HG03196 (cell line): ENCODE measurements at regions not wholly inside any gene's neighbourhood (a gene's known extent, or its start where the extent isn't known, plus 50 kb on each side); places are given as distances from the start of the nearest gene placed in this dataset.

Experiments used
- ATAC-seq: cut with Tn5 transposase; IDR thresholded peaks from one replicate; pipeline ENCODE4 v1.9.1; 2021; ENCODE audit not compliant: unreplicated experiment

DNA sequence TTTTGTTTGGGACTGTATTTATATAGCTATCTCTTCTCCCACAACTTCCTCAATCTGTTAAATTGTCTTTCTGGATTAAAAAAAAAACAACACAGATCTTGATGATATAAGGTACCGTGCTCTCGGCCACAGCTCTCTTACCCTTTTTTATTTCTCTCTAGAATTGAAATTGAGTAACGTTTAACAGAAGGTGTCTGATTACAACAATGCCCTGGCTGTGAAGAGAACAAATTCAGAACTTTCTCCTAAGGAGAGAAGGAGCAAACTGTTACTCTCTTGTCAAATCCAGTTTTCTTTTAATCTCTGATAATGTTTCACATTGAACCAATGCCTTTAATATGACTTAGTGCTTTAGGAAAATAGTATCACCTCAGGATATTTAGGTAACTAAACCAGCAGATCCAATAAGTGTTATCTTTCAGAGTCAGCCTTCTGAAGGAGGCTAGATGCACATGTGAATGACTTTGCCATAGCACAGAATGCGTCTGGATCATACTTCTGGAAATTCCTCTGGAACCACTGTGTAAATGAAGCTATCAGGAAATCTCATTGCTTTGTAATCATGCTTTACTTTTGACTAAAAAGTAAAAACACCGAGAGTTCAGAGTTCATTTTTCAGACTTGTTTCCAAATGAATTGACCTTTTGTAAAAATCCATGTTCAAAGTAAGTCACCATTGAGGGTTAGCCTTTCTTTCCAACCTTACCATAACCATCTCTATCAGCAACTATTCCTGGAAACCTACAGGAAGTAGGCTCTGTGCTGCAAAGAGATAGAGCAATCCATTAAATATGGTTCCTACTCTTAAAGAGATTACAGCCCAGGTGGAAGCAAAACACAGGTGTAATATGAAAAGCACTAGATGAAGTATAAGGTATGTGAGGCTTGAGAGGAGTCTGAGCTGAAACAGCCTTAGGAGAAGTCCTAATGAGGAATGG, 147.0 kb upstream of the OSR1 start:
- no peak for ATAC-seq

DNA sequence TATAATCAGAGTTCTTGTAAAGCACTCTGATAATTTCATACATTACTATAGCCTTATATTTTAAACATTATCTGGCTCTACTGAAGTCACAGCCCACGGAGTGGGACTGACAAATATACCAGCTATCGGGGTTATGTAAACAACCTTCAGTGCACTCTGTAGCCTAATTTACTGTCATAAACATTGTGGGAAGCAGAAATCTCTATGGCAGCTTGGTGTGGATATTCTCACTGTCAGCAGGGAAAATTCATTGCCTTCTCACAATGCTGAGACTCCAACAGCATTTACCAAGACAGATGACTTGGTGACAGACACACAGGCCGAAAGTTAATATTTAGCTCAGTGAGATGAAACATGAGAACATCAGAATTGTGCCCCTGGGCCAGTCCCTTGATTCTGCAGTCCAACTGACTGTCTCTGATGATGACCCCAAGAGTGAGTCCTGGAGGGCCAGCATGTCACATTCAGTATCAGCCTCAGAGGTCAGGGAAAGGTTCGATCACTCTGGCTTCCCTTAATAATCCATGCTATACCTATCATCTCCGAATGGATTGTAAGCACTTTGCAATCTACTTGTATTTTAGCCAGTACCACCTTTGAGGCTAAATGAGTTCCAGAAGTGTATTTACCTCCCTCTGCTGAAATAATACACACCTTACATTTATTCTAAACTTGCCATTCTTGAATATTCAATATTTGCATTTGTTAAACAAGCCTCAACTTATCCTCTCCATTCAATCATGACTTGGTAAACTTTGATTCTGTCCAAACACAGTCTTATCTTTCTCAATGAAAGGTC, 146.2 kb upstream of the OSR1 start:
- ATAC-seq = no peak

DNA sequence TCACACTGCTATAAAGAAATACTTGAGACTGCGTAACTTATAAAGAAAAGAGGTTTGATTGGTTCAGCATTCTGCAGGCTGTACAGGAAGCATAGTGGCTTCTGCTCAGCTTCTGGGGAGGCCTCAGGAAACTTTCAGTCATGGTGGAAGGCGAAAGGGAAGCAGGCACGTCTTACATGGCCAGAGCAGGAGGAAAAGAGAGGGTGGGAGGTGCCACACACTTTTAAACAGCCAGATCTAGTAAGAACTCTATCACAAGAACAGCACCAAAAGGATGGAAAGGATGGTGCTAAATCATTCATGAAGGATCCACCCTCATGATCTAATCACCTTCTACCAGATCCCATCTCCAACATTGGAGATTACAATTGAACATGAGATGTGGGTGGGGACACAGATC, 145.5 kb upstream of the OSR1 start:
- no peak for ATAC-seq

DNA sequence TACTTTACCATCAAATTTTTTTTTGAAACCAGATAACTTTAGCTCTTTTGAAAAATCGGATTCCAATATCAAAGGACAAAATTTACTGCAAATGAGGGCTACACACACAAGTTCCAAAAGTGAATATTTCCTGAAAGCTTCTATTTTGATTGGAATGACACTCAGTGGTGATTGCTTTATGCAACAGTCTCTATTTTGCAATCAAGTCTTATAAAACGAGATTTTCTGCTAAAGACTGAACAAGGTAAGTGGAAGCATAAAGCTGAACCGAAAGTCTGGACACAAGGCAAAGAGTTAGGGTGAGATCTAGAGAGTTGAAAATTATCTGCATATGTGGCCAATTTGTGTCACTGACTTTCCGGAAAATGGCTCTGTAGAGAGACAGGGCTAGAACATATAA, 145.0 kb upstream of the OSR1 start:
- ATAC-seq = no peak

DNA sequence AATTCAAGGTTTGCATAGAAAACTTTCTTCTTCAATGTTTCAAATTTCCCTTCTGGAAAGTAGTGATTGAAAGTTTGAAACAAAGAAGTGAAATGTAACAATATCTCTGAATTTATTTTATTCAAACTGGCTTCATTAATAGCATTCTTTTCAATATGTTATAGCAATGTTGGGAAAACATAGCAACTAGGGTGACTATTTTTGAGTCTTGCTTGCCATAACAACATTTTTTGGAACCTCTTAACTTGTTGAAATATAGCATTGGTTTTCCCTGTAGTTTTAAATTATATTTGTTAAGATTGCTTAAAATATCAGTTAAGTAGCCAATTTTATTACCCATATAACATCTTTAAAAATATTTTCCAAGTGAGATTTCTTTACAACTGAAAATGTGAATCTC, 141.7 kb upstream of the OSR1 start:
- ATAC-seq = no peak

DNA sequence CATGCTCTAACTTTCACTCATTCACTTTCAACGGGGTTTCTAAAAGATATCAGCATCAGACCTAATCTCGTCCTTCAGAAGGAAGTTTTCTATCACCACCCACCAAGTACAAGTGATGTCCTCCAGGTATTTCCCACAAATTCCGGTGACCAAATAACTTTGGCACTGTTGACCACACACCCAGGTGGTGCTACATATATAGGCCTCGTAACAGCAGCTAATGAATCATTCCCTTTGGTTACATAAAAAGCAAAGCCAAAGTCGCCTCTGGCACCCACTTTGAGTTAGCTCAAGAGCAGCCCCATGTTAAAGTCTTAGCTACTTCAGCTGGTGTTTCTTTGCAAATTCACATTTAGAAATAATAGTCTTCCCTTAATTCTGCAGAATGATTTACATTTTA, 138.2 kb upstream of the OSR1 start:
- ATAC-seq = no peak

DNA sequence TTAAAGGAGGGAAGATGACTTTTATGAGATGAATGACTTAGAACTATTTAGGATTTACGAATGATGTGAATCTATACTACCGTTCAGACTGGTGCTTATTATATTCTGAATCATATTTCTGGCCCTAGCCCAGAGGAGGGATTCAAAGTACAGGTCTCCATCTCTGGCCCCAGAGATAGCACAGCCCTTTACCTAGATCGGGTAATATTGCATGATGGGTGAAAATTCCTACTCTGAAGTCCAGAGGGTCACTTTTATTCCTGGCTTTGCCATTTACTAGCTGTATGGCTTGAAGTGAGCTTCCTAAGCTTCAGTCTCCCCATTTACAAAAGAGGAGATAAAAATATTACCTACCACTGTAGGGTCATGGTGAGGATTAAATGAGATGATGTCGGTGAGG, 135.8 kb upstream of the OSR1 start:
- ATAC-seq = no peak

DNA sequence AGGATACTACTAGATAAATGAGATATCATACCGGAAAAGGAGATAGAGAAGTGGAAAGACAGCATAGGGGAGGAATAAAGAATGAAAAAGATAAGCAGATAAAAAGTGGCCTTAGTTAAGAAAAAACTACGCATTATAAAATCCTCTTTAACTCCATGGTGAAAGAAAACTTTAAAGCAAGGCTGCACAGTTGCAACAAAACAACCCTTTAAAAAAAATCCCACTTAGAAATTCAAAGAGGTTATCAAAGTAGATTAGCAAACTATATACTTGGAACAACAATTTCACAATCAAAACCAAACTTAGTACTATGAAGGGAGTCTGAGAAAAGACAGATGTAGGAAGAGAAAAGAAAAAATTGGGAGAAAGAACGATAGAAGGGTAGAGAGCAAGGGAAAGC, 133.4 kb upstream of the OSR1 start:
- no peak for ATAC-seq

DNA sequence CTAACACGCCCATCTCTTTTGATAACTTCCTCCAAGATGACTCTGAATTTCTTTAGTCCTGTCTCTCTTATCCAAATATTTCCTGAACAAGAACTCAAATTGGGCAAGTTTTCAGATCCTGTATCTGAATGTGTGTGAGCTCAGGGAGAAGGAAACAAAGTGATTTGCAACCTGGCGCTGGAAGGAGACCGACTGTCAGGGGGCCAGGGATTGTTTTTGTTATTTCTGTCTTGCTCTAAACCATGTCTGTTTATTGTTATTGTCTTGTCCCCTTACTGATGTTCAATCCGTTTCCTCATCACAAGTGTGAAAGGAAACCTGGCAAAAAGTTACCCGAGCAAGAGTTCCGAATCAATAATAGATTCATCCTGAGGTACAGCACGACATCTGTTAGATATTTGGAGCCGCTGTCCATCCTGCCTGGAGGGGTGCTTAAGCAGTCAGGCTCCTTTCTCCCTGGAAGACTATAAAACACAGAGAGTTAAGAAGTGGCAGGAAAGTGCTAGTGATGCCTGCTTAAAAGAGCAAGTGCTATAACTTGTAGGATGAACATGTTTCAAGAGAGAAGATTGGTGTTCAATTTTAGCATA, 132.5 kb upstream of the OSR1 start:
- ATAC-seq = no peak

DNA sequence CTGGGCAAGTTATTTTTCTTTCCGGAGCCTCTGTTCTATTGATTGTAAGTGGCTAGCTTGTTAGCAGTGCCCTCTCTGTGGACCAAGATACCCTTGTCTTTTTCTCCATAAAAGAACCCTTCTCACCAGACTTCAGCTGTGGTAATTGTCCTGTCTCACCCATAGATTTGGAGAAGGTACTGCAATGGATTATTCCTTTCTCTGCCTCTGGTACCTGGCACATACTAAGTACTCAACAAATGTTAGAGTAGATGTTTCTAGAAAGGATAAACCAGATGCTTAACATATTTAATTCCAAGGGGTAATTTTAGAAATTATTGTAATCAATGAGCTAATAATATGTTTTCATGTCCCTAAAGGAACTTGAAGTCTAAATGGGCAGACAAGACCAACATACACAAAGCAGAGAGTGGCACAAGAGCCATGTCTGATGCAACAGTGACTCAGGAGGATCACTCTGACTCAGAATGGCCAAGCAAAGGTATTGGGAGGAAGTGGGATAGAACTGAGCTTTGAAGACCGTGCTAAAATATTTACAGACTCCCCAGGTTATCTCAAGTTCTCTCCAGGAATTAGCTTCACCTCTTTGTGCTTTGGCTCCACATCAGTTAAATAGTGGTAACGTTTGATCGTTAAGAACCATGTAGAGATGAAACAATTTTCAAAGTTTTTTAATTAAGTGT, 129.7 kb upstream of the OSR1 start:
- ATAC-seq = peak; percentile 97

DNA sequence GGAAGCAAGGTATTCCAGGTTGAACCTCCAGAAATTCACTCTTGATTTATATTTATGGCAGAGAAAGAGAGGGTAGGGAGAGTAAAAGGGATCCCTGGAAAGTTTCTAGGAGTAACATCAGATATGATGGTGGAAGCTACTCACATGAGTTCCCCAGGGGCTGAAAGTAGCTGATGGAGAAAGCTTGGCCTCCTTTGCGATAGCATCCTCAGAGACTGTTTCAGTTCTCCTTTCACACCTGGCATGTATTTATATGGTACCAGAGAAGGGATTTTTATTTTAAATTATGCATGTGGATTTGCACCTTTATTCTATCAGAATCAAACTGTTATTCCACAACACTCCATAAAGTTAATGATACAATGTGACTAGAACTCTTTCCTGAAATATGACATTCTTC, 126.3 kb upstream of the OSR1 start:
- ATAC-seq = no peak

DNA sequence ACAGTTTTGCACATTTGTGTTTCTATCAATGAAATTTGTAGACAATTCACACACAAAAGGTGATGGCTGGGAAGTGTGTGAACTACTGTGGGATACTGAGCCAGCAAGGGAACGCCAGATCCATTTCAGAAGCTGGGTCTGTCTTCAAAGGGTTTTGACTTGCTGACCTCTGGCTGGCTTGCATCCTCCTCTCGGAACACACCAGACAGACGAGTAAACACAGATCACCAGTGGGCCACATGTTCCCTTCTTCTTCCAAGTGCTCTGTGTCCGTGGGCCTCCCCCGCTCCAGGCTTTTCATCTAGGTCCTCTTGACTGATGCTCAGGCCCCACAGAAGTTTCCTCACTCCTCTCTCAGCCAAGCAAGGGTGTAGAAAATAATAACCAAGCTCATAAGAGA, 122.2 kb upstream of the OSR1 start:
- ATAC-seq = no peak

DNA sequence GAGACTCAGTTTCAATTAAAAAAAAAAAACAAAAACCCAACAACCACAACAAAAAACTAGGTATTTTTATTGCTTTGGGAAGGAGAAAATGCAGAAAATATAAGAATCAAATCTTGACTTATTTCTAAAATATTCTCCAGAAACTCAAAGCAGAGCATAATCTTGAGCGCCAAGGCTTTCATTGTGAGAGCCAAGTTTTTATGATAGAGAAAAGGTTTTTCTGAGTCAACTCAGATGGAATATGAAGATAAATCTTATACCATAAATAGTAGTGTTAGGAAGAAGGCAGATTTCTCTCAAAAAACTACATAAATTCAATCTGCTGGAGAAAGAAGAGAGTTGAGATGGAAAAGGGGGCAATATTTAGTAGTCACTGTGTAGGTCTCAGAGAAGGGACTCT, 121.2 kb upstream of the OSR1 start:
- no peak for ATAC-seq

DNA sequence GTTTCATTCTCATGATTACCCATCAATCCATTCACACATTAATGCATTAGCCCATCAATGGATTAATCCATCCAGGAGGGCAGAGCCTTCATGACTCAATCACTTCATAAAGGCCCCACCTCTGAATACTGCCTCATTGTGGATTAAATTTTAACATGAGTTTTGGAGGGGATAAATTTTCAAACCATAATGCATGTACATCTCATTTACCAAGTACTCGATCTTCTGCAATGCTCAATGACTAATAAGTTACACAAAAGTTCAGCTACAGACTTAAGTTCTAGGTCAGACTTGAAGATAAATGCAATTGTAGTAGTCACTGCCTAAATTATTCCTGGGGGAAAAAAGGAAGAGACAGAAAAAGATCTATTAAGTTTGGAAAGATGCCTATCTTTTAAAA, 120.0 kb upstream of the OSR1 start:
- ATAC-seq = no peak

DNA sequence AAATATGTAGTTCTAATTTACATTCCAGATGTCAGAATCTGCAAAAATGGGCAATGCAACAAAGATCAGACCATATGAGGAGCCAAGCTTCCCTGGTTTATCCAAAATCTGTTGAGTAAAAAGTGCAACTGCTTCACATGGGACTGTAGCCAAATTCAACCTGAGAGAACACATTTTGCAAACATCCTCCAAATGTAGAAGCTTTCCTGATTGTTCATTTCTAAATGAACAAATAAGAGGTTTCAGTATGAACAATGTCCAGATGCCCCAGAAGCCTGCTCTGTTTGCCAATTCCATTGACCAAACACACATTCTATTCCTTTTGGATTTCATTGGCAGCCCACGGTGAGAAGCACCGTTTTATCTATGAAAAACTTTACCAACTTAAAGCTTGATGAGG, 117.9 kb upstream of the OSR1 start:
- ATAC-seq = no peak

DNA sequence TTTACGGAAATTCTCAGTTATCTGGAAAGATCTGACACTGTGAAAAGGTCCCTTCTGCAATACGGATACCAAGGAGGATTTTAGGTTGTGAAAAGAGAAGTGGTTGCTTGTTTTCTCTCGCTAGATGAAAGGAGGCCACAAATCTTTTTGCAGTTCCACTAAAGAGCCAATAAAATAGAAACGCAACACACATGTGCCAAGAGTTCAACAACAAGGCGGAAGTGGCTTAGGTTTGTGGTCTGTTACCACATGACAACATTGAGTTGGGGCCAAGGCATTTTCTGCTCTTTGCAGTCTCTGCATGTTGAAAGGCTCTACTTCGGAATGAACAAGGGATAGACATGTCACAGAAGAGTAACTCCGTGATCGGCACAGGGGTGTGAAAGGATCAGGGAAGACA, 115.7 kb upstream of the OSR1 start:
- peak; percentile 98 for ATAC-seq

DNA sequence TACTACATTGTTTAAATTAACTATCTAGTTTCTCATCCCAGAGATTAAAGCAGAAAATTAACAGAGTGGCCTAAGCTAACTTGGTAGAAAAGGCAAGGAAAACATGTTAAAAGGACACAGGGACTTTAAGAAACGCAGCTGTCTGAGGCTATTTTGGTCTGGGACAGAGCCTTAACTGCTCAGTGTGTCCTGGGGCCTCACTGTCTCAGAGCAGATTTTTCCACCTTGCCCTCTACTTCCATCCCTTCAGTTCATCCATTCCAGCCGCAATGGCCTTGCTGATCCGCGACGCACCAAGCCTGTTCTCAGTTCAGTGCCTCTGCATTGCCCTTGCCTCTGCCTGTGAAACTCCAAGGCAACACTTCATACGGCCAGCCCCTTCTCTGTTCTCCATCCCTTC, 114.9 kb upstream of the OSR1 start:
- ATAC-seq = no peak

DNA sequence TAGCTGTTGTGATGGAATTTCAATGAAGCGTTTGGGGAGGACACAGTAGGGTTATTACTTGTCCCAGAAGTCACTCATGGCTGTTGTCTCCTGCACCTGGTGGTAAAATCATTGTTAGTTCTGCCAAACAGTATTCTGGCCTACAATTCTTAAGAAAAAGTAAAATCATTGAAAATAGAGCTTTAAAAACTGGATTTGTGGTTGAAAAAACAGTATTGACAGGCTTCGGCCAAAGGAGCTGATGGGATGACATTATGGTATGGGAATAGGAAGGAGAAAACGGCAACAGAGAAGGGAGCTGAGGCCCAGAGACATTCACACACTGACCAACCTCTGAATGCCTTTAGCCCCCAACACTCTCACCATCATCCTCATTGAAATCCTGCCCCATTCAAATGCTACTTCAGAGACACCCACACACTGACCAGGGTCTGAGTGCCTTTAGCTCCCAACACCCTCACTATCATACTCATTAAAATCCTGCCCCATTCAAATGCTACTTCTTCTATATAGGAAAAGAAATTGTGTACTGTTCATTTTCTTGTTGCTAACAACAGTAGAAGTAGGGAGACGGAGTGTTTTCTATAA, 114.1 kb upstream of the OSR1 start:
- ATAC-seq = no peak

DNA sequence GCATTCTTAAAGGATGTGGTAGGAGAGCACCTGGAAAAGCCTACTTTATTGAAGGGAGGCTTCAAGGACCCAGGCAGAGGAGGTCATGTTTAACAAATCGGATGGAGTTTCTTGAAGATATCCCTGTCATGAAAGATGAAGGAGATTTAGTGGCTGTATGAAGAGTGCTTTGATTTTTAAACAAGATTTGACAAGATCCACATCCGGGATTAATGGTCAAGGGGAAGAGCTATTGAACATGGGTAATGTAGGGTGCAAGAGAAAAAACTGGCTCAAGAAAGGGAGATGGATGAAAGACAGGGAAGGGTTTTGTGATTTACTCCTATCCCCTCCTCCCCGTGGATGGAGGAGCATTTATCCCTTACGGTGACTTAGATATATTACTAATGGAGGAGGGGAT, 113.1 kb upstream of the OSR1 start:
- ATAC-seq = no peak

DNA sequence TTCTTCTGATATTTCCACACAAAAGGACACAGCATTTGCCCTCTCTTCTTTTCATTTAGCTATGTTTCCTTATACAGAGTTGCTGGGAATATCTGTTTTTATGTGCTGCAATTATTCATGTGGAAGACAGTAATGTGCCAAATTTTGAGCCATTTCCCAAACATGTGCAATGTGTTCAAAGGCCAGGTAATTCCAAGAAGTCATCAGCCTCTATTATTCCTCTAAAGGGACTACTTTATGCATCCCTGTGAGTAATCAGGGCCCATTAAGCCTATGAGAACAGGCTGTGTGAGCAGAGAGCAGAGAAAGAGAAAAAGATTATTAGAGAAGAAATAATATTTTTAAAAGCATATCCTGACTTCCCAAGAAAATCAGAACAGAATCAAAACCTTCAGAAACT, 107.6 kb upstream of the OSR1 start:
- no peak for ATAC-seq

DNA sequence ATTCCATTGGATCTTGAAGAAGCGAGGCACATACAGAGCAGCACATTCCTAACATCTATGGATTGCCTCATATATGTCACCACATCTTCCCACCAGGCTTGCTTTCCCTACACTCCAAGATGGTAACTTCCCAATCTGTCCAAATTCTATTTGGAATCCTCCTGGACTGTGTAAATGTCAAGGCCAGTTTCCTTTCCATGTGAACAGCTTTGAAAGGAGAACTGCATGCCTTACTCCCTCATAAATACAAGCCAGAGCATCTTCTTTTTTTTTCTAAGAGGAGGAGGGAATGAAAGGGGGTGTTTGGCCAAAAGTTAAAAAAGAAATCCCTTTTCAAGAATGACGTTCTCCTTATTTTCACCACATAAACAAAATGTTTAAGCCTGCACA, 103.8 kb upstream of the OSR1 start:
- no peak for ATAC-seq
